H1 (cell line): ENCODE measurements at regions not wholly inside any gene's neighbourhood (a gene's known extent, or its start where the extent isn't known, plus 50 kb on each side); places are given as distances from the start of the nearest gene placed in this dataset.

Experiments used
- CTCF ChIA-PET: fragments of 300-600 bp; sonication (Branson Sonifier 250); formaldehyde crosslinking; loops from one replicate; lab custom pipeline; 2021; ENCODE audit not compliant: partially characterized antibody; lab: Charles Lee
- POLR2A ChIA-PET: fragments of 300-600 bp; sonication (Branson Sonifier 250); formaldehyde crosslinking; loops from one replicate; lab custom pipeline; 2021; ENCODE audit warnings: inconsistent platforms; ENCODE audit not compliant: partially characterized antibody; lab: Charles Lee
- DNase-seq, 2 experiments: peaks; one replicate each; pipeline versions ENCODE4 v3.0.0 to v3.0.0-alpha.2; 2010 to 2022; ENCODE audit warnings: low spot score in 2 of 2, low read depth in 1 of 2, mixed read lengths in 1 of 2
- FAIRE-seq: peaks from 2 replicates; lab custom pipeline; 2011; peaks lifted over from hg19 to GRCh38; lab: Jason Lieb, UNC
- H2AFZ ChIP-seq: 2 replicates; pipeline ENCODE4 v1.8.1; 2012; ENCODE audit warnings: low read length, inconsistent platforms
- H2AK5ac ChIP-seq: 2 replicates; pipeline ENCODE4 v1.6.1; 2013; ENCODE audit warnings: low read depth, low read length
- H2BK120ac ChIP-seq: replicated peaks from 2 replicates; pipeline ENCODE3; 2013; ENCODE audit warnings: low read depth, low read length, inconsistent platforms
- H2BK12ac ChIP-seq: 2 replicates; pipeline ENCODE4 v1.6.1; 2013; ENCODE audit warnings: low read depth, low read length
- H2BK15ac ChIP-seq: 2 replicates; pipeline ENCODE4 v1.6.1; 2013; ENCODE audit warnings: low read length
- H2BK20ac ChIP-seq: 2 replicates; pipeline ENCODE4 v1.6.1; 2013; ENCODE audit warnings: low read length
- H2BK5ac ChIP-seq: 2 replicates; pipeline ENCODE4 v1.6.1; 2013; ENCODE audit warnings: low read depth, low read length
- H3K14ac ChIP-seq: 2 replicates; pipeline ENCODE4 v1.6.1; 2013; ENCODE audit warnings: inconsistent platforms; ENCODE audit not compliant: insufficient read length
- H3K18ac ChIP-seq: 2 replicates; pipeline ENCODE4 v1.6.1; 2013; ENCODE audit warnings: low read length; ENCODE audit errors: extremely low read depth
- H3K23ac ChIP-seq: 2 replicates; pipeline ENCODE4 v1.6.1; 2013; ENCODE audit warnings: inconsistent platforms; ENCODE audit not compliant: insufficient read length
- H3K23me2 ChIP-seq: 2 replicates; pipeline ENCODE4 v1.6.1; 2013; ENCODE audit warnings: low read depth, low read length
- H3K27ac ChIP-seq: 2 replicates; pipeline ENCODE4 v1.6.1; 2011; ENCODE audit warnings: low read depth, low read length, inconsistent platforms
- H3K27me3 ChIP-seq, 4 experiments: replicated peaks in 1 of 4; 1 replicate in 1 of 4; 2 replicates in 3 of 4; pipeline versions ENCODE4 v1.6.1 to v1.8.1; 2011 to 2013; ENCODE audit warnings: low read length in 3 of 4, mild to moderate bottlenecking in 3 of 4, inconsistent platforms in 2 of 4, mixed read lengths in 2 of 4, moderate library complexity in 1 of 4; ENCODE audit not compliant: control insufficient read depth in 3 of 4, insufficient read depth in 3 of 4; ENCODE audit errors: extremely low read depth in 1 of 4
- H3K36me3 ChIP-seq, 4 experiments: 2 replicates each; pipeline versions ENCODE4 v1.6.1 to v1.8.1; 2011 to 2013; ENCODE audit warnings: mild to moderate bottlenecking in 4 of 4, low read length in 3 of 4, moderate library complexity in 2 of 4, control low read depth in 1 of 4, inconsistent platforms in 1 of 4; ENCODE audit not compliant: insufficient read depth in 4 of 4, control insufficient read depth in 2 of 4
- H3K4ac ChIP-seq: replicated peaks from 2 replicates; pipeline ENCODE3; 2013; ENCODE audit warnings: low read length, low read depth, mixed read lengths, inconsistent platforms; ENCODE audit not compliant: insufficient read length
- H3K4me1 ChIP-seq, 4 experiments: replicated peaks in 1 of 4; 1 replicate in 1 of 4; 2 replicates in 3 of 4; pipeline versions ENCODE4 v1.6.1 to v1.8.1; 2011 to 2013; ENCODE audit warnings: low read length in 3 of 4, inconsistent platforms in 2 of 4, mixed read lengths in 1 of 4; ENCODE audit not compliant: insufficient read depth in 4 of 4, control insufficient read depth in 3 of 4
- H3K4me2 ChIP-seq, 2 experiments: 2 replicates each; pipeline versions ENCODE4 v1.6.1 to v1.8.1; 2011 to 2013; ENCODE audit warnings: low read depth in 2 of 2, low read length in 2 of 2, control low read depth in 1 of 2, inconsistent platforms in 1 of 2, mild to moderate bottlenecking in 1 of 2; ENCODE audit not compliant: insufficient read depth in 1 of 2
- H3K4me3 ChIP-seq, 4 experiments: fragments of 200-600, 300-600 bp in 1 of 4; sonication (generic), shearing (Covaris generic), sonication (Bioruptor Twin) in 1 of 4; 2 replicates each; pipeline versions ENCODE4 v1.5.1 to v1.8.1; 2011 to 2016; ENCODE audit warnings: low read length in 4 of 4, low read depth in 3 of 4, control low read depth in 2 of 4, inconsistent platforms in 2 of 4, mild to moderate bottlenecking in 2 of 4, mixed read lengths in 1 of 4, moderate library complexity in 1 of 4; ENCODE audit not compliant: insufficient read depth in 2 of 4; ENCODE audit errors: extremely low read depth in 1 of 4
- H3K56ac ChIP-seq: replicated peaks from 2 replicates; pipeline ENCODE3; 2013; ENCODE audit warnings: low read depth, mild to moderate bottlenecking, mixed read lengths, low read length, inconsistent platforms; ENCODE audit not compliant: insufficient read length
- H3K79me1 ChIP-seq: 2 replicates; pipeline ENCODE4 v1.6.1; 2013; ENCODE audit warnings: low read depth, low read length, control low read depth
- H3K79me2 ChIP-seq, 2 experiments: 2 replicates each; pipeline versions ENCODE4 v1.6.1 to v1.8.1; 2012 to 2013; ENCODE audit warnings: low read length in 2 of 2, mild to moderate bottlenecking in 2 of 2, inconsistent platforms in 1 of 2; ENCODE audit not compliant: insufficient read depth in 2 of 2, control insufficient read depth in 1 of 2
- H3K9ac ChIP-seq, 4 experiments: replicated peaks in 1 of 4; 1 replicate in 1 of 4; 2 replicates in 3 of 4; pipeline versions ENCODE4 v1.6.1 to v1.8.1; 2011 to 2013; ENCODE audit warnings: low read depth in 3 of 4, low read length in 3 of 4, control low read depth in 2 of 4, mild to moderate bottlenecking in 2 of 4, moderate library complexity in 2 of 4, inconsistent platforms in 1 of 4; ENCODE audit errors: extremely low read depth in 1 of 4
- H3K9me3 ChIP-seq, 2 experiments: 2 replicates each; pipeline versions ENCODE4 v1.6.1 to v1.8.1; 2012 to 2013; ENCODE audit warnings: mild to moderate bottlenecking in 2 of 2, moderate library complexity in 2 of 2, control low read depth in 1 of 2, inconsistent platforms in 1 of 2, low read depth in 1 of 2, low read length in 1 of 2, mixed read lengths in 1 of 2; ENCODE audit not compliant: insufficient read depth in 2 of 2
- H4K20me1 ChIP-seq, 2 experiments: replicated peaks in 1 of 2; 2 replicates each; pipeline versions ENCODE3 to v1.8.1; 2011 to 2013; ENCODE audit warnings: inconsistent platforms in 2 of 2, low read length in 2 of 2, mild to moderate bottlenecking in 1 of 2; ENCODE audit not compliant: insufficient read depth in 2 of 2, control insufficient read depth in 1 of 2
- H4K5ac ChIP-seq: 2 replicates; pipeline ENCODE4 v1.6.1; 2013; ENCODE audit warnings: low read length, low read depth, mixed read lengths, inconsistent platforms; ENCODE audit not compliant: insufficient read length
- H4K8ac ChIP-seq: 2 replicates; pipeline ENCODE4 v1.8.0; 2013; ENCODE audit warnings: mild to moderate bottlenecking, moderate library complexity, low read length, inconsistent platforms; ENCODE audit not compliant: insufficient read depth; ENCODE audit errors: extremely low read depth
- H4K91ac ChIP-seq: replicated peaks from 2 replicates; pipeline ENCODE3; 2013; ENCODE audit warnings: low read length, mixed read lengths, inconsistent platforms; ENCODE audit not compliant: insufficient read length
- BRCA1 ChIP-seq: IDR thresholded peaks from 2 replicates; pipeline ENCODE4 v1.6.1; 2012; ENCODE audit warnings: low read depth, low read length, improper control_type of control experiment
- CBX8 ChIP-seq: fragments of 300-800, 300-1000 bp; sonication (generic); IDR thresholded peaks from 2 replicates; pipeline ENCODE4 v1.7.1; 2016; ENCODE audit warnings: low read depth, low read length, borderline replicate concordance
- CTCF ChIP-seq, 3 experiments: IDR thresholded peaks; 1 replicate in 2 of 3; 2 replicates in 1 of 3; pipeline versions ENCODE4 v1.5.1 to v1.6.1; 2011; ENCODE audit warnings: low read length in 3 of 3, mild to moderate bottlenecking in 3 of 3, inconsistent platforms in 2 of 3, low read depth in 1 of 3, moderate library complexity in 1 of 3; ENCODE audit not compliant: insufficient read depth in 1 of 3; ENCODE audit errors: control extremely low read depth in 1 of 3
- E2F6 ChIP-seq: IDR thresholded peaks from 2 replicates; pipeline ENCODE4 v1.6.1; 2012; ENCODE audit warnings: inconsistent platforms
- JUND ChIP-seq: IDR thresholded peaks from 2 replicates; pipeline ENCODE4 v1.6.1; 2011; ENCODE audit warnings: mild to moderate bottlenecking, improper control_type of control experiment, low read length
- KDM5A ChIP-seq: fragments of 200-600 bp; IDR thresholded peaks from 2 replicates; pipeline ENCODE4 v1.7.1; 2012; ENCODE audit warnings: mild to moderate bottlenecking, low read length, inconsistent platforms, mixed read lengths
- MAX ChIP-seq: IDR thresholded peaks from 2 replicates; pipeline ENCODE4 v1.6.1; 2012; ENCODE audit warnings: inconsistent platforms
- POU5F1 ChIP-seq: IDR thresholded peaks from 2 replicates; pipeline ENCODE4 v1.6.1; 2011; ENCODE audit warnings: low read depth, mild to moderate bottlenecking, low read length, moderate library complexity
- SAP30 ChIP-seq: fragments of 300-600 bp; sonication (generic); IDR thresholded peaks from 2 replicates; pipeline ENCODE4 v1.7.1; 2012; ENCODE audit warnings: low read length, moderate library complexity, mild to moderate bottlenecking, inconsistent platforms; ENCODE audit not compliant: insufficient read depth, insufficient replicate concordance
- SIRT6 ChIP-seq: IDR thresholded peaks from one replicate; pipeline ENCODE4 v1.7.1; 2012; ENCODE audit warnings: low read length, inconsistent platforms
- SIX5 ChIP-seq: IDR thresholded peaks from 2 replicates; pipeline ENCODE4 v1.6.1; 2011; ENCODE audit warnings: mild to moderate bottlenecking, low read depth, low read length
- SRF ChIP-seq: IDR thresholded peaks from 2 replicates; pipeline ENCODE4 v1.6.1; 2011; ENCODE audit warnings: mild to moderate bottlenecking, low read depth, low read length, moderate library complexity
- WGBS, 2 experiments: shearing (Covaris generic) in 1 of 2; methylation state at CpG; one replicate each; pipeline versions ENCODE4 v1.1.6 to v1.1.7; 2013 to 2015; ENCODE audit warnings: low lambda C conversion rate in 2 of 2, mixed read lengths in 2 of 2, inconsistent platforms in 1 of 2, low coverage in 1 of 2, missing lambda C conversion rate in 1 of 2; ENCODE audit not compliant: insufficient replicate concordance in 2 of 2, insufficient coverage in 1 of 2, insufficient read length in 1 of 2; ENCODE audit errors: extremely low coverage in 1 of 2, missing lambda C conversion rate in 1 of 2; 5-methylcytosine and 5-hydroxymethylcytosine counted together

GRCh38 chr6:168838037-168838399 is 397.0 kb downstream of the SMOC2 start:
- ChIA-PET POLR2A (no interaction called here), CTCF (interaction anchor here (0.6 kb wide), 1 partner anchor 99 kb away, joined by 3 read pairs; no protein-coding TSS in a partner anchor)
- H3K79me2 ChIP-seq: no peaks in the 10 kb centered on the region
- H3K4me1 ChIP-seq: peaks cover 0 to 17% (median 11%) of the 10 kb centered on the region in 4 experiments; a peak in 6 of 7 replicates
- no peak overlapping the region for H2AFZ ChIP-seq
- 0 out of 4 replicates have a peak overlapping the region, but pooled peaks of 1 of the 2 experiments have one; percentile 9 for H3K4me2 ChIP-seq
- no peaks in the 10 kb centered on the region for H3K23me2 ChIP-seq
- WGBS, 2 experiments: 88% methylated on average over 15 of the region's 15 CpGs; no CpG with 5 or more reads in 1 of the 2 experiments
- no peak overlapping the region for H2BK120ac ChIP-seq
- H3K4ac ChIP-seq: no peak overlapping the region
- no peak overlapping the region for H2BK12ac ChIP-seq
- no peak overlapping the region for H4K8ac ChIP-seq
- FAIRE-seq: no peak
- no peak overlapping the region for H3K9ac ChIP-seq
- H2BK15ac ChIP-seq: no peak overlapping the region
- no peak overlapping the region for H2BK5ac ChIP-seq
- no peak overlapping the region for H3K4me3 ChIP-seq
- no peak overlapping the region for H3K56ac ChIP-seq
- no peak overlapping the region for H3K27ac ChIP-seq
- no peak overlapping the region for H4K91ac ChIP-seq
- H3K36me3 ChIP-seq: no peaks in the 10 kb centered on the region
- H3K9me3 ChIP-seq: no peaks in the 10 kb centered on the region
- no peak for DNase-seq
- no peak overlapping the region for H2AK5ac ChIP-seq
- H3K23ac ChIP-seq: no peak overlapping the region
- no peaks in the 10 kb centered on the region for H3K27me3 ChIP-seq
- H4K5ac ChIP-seq: no peak overlapping the region
- no peak overlapping the region for H3K18ac ChIP-seq
- H2BK20ac ChIP-seq: no peak overlapping the region
- no peaks in the 10 kb centered on the region for H3K79me1 ChIP-seq
- H4K20me1 ChIP-seq: peaks cover 0 to 3% of the 10 kb centered on the region in 2 experiments
- no peak overlapping the region for H3K14ac ChIP-seq
- TF ChIP-seq E2F6: no peak
- TF ChIP-seq SIX5: no peak
- TF ChIP-seq CBX8: no peak
- no peak for TF ChIP-seq SIRT6
- no peak for TF ChIP-seq KDM5A
- TF ChIP-seq MAX: no peak
- TF ChIP-seq SRF: no peak
- no peak for TF ChIP-seq JUND
- TF ChIP-seq BRCA1: no peak
- no peak for TF ChIP-seq SAP30
- TF ChIP-seq POU5F1: no peak
- TF ChIP-seq CTCF (IDR thresholded peaks at IDR 0.05; ENCODE audit: control extremely low read depth in 1 of 3, insufficient read depth in 1 of 3, low read depth in 1 of 3, low read length in 3 of 3): no peak
